WI38 (cell line): ENCODE measurements at regions not wholly inside any gene's neighbourhood (a gene's known extent, or its start where the extent isn't known, plus 50 kb on each side); places are given as distances from the start of the nearest gene placed in this dataset.

Experiments
- H3K4me3 ChIP-seq: 2 replicates; pipeline ENCODE4 v1.5.1; 2011; ENCODE audit warnings: low read depth, mild to moderate bottlenecking, control low read depth, low read length
- CTCF ChIP-seq: IDR thresholded peaks from 2 replicates; pipeline ENCODE4 v1.5.1; 2012; ENCODE audit warnings: low read depth, mild to moderate bottlenecking, control low read depth, low read length

GRCh38 chr13:46983881-46984280 is 87.0 kb upstream of the HTR2A start:
- no peak overlapping the region for H3K4me3 ChIP-seq
- no peak for TF ChIP-seq CTCF

- no peak for TF ChIP-seq CTCF
- no peak overlapping the region for H3K4me3 ChIP-seq
Measured at GRCh38 chr13:46982856-46983582, 86.2 kb upstream of the HTR2A start.

- TF ChIP-seq CTCF: no peak
- no peak overlapping the region for H3K4me3 ChIP-seq
Measured at GRCh38 chr13:46975173-46975572, 78.3 kb upstream of the HTR2A start.

- TF ChIP-seq CTCF: no peak
- H3K4me3 ChIP-seq: no peak overlapping the region
Measured at GRCh38 chr13:46968450-46968849, 71.6 kb upstream of the HTR2A start.

- no peak for TF ChIP-seq CTCF
- no peak overlapping the region for H3K4me3 ChIP-seq
Measured at GRCh38 chr13:46964789-46965527, 68.1 kb upstream of the HTR2A start.

GRCh38 chr13:46963904-46964303 is 67.1 kb upstream of the HTR2A start:
- TF ChIP-seq CTCF: no peak
- no peak overlapping the region for H3K4me3 ChIP-seq

- H3K4me3 ChIP-seq: no peak overlapping the region
- 0 out of 2 replicates have a peak, but pooled peaks have one; percentile 16 for TF ChIP-seq CTCF
Measured at GRCh38 chr13:46962281-46962941, 65.6 kb upstream of the HTR2A start.
